ENCODE measurements at regions not wholly inside any gene's neighbourhood (a gene's known extent, or its start where the extent isn't known, plus 50 kb on each side); places are given as distances from the start of the nearest gene placed in this dataset.

GRCh38 chr17:12592941-12593340 lies 72.7 kb upstream of the MYOCD start:
- 48 to 53% methylated on average over 3 of the region's 3 CpGs for WGBS, 2 donors

GRCh38 chr17:12596961-12597360 lies 68.7 kb upstream of the MYOCD start:
- Histone ChIP-seq H3K4me3 (replicated peaks in 1 of 3) (no peak overlapping the region), H3K27me3 (no peaks in the 10 kb centered on the region), H3K9me3 (no peaks in the 10 kb centered on the region), H3K36me3 (no peaks in the 10 kb centered on the region), H3K27ac (no peak overlapping the region), H3K4me1 (no peaks in the 10 kb centered on the region)
- no peak for DNase-seq
- 97 to 99% methylated on average over 11 of the region's 11 CpGs for WGBS, 2 donors
- TF ChIP-seq POLR2A (IDR thresholded peaks at IDR 0.05): no peak
- intact Hi-C loops (cut with DNase I): no loop called here

More at GRCh38 chr17:12592941-12593340, 72.7 kb upstream of the MYOCD start:
- Histone ChIP-seq H3K27ac (no peak overlapping the region), H3K4me1 (peaks cover 0 to 7% of the 10 kb centered on the region in 2 donors), H3K27me3 (no peaks in the 10 kb centered on the region), H3K36me3 (no peaks in the 10 kb centered on the region), H3K9me3 (no peaks in the 10 kb centered on the region), H3K4me3 (replicated peaks in 1 of 3) (no peak overlapping the region)
- intact Hi-C loops (cut with DNase I): no loop called here
- DNase-seq: no peak
- TF ChIP-seq POLR2A (IDR thresholded peaks at IDR 0.05) (no peak), CTCF (IDR thresholded peaks at IDR 0.05) (no peak)

GRCh38 chr17:12597895-12598294 lies 67.8 kb upstream of the MYOCD start:
- intact Hi-C loops (cut with DNase I): no loop called here
- WGBS, 2 donors: 94 to 97% methylated on average over 3 of the region's 3 CpGs
- no peaks in the 10 kb centered on the region for H3K9me3 ChIP-seq
- no peak overlapping the region for H3K27ac ChIP-seq
- no peaks in the 10 kb centered on the region for H3K36me3 ChIP-seq
- H3K27me3 ChIP-seq: no peaks in the 10 kb centered on the region
- no peak for DNase-seq
- H3K4me3 ChIP-seq (replicated peaks in 1 of 3): no peak overlapping the region
- no peak for TF ChIP-seq CTCF (IDR thresholded peaks at IDR 0.05)
- TF ChIP-seq POLR2A (IDR thresholded peaks at IDR 0.05): no peak
- no peaks in the 10 kb centered on the region for H3K4me1 ChIP-seq

GRCh38 chr17:12599186-12599920 lies 66.3 kb upstream of the MYOCD start:
- H3K27me3 ChIP-seq: no peaks in the 10 kb centered on the region
- no peaks in the 10 kb centered on the region for H3K4me1 ChIP-seq
- intact Hi-C loops (cut with DNase I): no loop called here
- H3K9me3 ChIP-seq: no peaks in the 10 kb centered on the region
- H3K27ac ChIP-seq: no peak overlapping the region
- DNase-seq: no peak
- WGBS, 2 donors: 81 to 82% methylated on average over 3 of the region's 3 CpGs
- no peaks in the 10 kb centered on the region for H3K36me3 ChIP-seq
- no peak overlapping the region for H3K4me3 ChIP-seq (replicated peaks in 1 of 3)
- TF ChIP-seq CTCF (IDR thresholded peaks at IDR 0.05): no peak
- no peak for TF ChIP-seq POLR2A (IDR thresholded peaks at IDR 0.05)

- no peaks in the 10 kb centered on the region for H3K9me3 ChIP-seq
- no peak for TF ChIP-seq POLR2A (IDR thresholded peaks at IDR 0.05)
- TF ChIP-seq CTCF (IDR thresholded peaks at IDR 0.05): no peak
- no peak for DNase-seq
- no peaks in the 10 kb centered on the region for H3K4me1 ChIP-seq
- 83 to 84% methylated on average over 2 of the region's 2 CpGs for WGBS, 2 donors
- no peaks in the 10 kb centered on the region for H3K36me3 ChIP-seq
- no peak overlapping the region for H3K4me3 ChIP-seq (replicated peaks in 1 of 3)
- no peaks in the 10 kb centered on the region for H3K27me3 ChIP-seq
- no peak overlapping the region for H3K27ac ChIP-seq
- intact Hi-C loops (cut with DNase I): no loop called here
These were observed 65.3 kb upstream of the MYOCD start for GRCh38 chr17:12600349-12600748.
